Hematopoietic multipotent progenitor cell treated with erythropoietin and hydrocortisone succinate and interleukin-3 and kit ligand, for 15 days (in vitro differentiated cells): ENCODE measurements at regions not wholly inside any gene's neighbourhood (a gene's known extent, or its start where the extent isn't known, plus 50 kb on each side); places are given as distances from the start of the nearest gene placed in this dataset.
"Not testable (repeated sequence)": the region's sequence is repeated elsewhere in the genome, so short reads cannot be mapped to it uniquely, and the experiment has no call there.

Source experiments
- DNase-seq: peaks from one replicate; pipeline ENCODE4 v3.0.0-alpha.2; 2015; ENCODE audit warnings: low spot score

GRCh38 chr4:189513421-189513820, 427.3 kb upstream of the FRG1 start:
- no peak for DNase-seq

- DNase-seq, result no peak
These were observed 426.5 kb upstream of the FRG1 start for GRCh38 chr4:189514209-189514608.

DNA sequence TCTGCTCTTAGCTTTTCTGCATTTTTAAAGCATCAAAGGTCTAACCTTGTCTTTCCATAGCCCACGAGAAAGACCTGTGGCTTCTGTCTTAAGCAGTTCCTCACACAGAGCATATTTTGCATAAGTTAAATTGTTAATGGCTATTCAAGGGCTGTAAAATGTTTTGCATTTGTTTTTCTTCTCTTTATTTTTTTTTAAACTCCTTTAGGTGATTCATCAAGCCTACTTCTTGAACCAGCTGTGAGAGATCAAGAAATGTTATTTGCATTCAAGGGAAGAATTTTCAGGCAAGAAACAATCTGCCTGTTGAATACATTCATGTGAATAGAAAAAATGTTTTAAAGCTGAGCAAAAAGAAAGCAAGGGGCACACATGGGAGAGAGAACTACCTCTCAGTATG, 423.8 kb upstream of the FRG1 start:
- no peak for DNase-seq

DNA sequence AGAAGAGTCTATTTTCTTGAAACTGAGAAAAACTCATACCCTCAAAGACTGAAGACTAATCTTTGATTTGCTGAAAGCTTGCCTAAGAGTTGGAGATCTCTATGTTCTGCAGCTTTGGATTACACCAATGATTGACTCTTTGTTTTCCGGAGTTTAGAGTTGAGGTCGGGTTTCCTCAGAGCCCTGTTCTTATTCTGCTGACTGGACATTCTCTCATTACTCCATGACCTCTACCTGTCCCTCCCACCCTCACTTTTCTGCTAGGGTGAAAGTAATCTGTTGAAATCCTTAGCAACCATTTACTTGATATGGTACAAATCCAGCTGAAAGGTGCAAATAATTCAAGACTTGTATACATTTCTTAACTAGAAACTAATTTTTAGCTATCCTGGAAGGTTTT, 421.5 kb upstream of the FRG1 start:
- no peak for DNase-seq

GRCh38 chr4:189525304-189525703, 415.4 kb upstream of the FRG1 start:
- DNase-seq, result no peak

DNA sequence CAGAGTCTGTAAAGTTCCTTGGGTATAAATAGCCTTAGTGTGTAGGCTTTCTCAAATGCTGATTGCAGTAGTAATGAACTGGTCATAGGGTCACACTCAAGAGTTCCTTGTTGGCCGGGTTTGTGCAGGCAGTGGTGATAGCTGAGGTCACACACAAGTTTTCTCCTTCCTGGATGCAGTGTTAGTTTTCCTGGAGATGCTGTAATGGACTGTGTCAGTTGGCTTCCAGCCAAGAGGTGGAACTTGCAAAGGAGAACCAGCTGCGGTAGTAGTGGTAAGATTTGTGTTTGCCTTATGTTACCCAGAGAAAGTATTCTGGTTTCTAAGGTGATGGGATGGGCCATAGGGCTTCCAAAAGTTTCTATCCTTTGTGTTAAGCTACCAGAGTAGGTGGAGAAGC, 409.8 kb upstream of the FRG1 start:
- DNase-seq, result no peak

DNA sequence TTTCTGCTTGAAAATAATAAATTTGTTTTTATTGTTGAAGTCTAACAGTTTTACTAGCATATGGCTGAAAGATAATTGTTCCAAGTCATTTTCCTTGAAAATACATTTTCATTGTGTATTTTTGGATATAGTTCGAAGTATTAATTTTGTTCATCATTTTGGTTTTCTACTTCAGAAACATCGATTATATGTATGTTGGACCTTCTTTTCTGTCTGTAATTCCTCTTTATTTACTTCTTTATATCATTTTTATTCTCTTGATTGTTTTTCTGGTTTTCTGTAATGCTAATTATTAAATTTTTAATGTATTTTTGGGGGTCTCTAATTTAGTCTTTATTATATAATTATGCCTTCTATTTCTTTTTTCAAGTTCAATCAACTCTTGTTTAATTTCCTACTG, 407.1 kb upstream of the FRG1 start:
- no peak for DNase-seq

DNA sequence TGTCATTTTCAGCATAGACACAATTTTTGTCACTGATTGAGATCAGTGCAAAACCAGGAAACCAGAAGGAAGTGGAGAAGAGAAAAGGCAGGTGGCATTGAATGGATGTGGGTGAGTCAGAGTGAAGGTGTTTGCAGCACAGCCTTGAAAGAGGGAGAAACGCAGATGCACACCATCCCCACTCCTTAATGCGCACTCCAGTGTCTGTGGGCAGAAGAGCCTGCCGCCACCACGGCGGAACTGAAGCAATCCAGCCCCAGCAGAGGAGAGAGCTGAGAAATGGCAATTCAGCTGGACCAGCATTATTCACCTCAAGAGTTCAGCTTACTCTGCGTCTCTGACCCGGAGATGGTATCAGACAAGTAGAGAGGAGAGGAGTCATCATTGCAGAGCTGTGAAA, 393.1 kb upstream of the FRG1 start:
- no peak for DNase-seq

- DNase-seq, result no peak
These were observed 392.1 kb upstream of the FRG1 start for GRCh38 chr4:189548484-189549125.

DNA sequence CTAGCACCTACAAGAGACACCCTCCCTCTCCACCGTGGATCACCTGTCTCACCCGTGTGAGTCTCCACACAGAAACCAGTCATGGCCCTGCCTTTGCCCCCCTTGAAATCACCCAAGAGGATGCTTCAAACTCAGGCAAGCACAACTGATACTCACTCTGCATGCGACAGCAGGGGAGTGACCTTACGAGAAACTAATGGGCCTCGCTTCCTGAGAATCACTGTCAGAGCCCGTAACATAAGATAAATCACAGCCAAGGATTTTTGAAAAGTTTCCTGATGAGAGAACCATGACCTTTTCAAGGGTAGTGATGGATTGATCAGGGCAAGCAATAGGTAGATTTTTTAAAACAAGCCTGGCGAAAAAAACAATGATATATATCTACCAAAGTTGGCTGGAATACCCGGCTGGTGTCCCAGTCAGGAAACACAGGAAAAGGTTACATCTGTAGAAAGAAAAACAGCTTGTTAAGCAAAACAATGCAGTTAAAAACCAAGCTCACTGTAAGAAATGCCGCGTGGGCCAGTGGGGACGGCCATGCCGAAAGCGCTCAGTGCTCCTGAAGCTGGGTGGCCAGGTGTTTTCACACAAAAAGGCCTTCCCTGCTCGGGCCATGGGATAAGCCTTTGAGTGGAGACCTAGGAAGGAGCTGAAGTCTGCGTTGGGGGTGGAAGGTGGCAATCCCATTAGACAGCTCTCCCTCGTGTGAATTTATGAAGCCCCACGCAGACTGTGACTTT, 388.6 kb upstream of the FRG1 start:
- not testable (repeated sequence) for DNase-seq

GRCh38 chr4:189560605-189561004, 380.1 kb upstream of the FRG1 start:
- not testable (repeated sequence) for DNase-seq

DNA sequence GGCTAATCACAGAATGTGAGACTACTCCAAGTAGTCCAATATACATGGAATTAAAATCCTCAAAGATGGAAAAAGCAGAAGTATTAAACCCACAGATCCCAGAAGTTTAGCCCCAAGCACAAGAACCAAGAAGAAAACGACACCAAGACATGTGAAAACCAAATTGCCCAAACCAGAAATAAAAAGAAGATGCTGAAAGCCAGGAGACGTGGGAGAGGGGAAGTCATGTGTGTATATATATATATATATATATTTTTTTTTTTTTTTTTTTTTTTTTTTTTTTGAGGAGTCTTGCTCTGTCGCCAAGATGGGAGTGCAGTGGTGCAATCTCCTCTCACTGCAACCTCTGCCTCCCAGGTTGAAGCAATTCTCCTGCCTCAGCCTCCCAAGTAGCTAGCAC, 376.9 kb upstream of the FRG1 start:
- not testable (repeated sequence) for DNase-seq

DNA sequence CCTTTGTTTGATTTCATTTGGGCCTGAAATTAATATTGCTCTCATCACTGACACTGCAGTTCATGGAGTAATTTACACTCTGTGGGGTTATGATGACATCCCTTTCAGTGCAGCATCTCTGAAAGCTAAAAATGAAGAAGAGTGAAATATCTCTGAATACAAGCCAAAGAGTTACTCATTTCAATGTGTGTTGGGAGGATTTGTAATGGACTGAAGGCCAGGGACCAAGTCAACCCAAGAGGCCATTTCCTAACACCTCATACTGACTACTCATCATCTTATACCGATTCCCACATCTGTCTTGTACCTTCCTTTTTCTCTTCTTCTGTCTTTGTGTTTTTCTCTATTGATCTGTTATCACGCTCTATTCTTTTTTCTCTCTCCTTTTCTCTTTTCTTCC, 374.4 kb upstream of the FRG1 start:
- DNase-seq, result not testable (repeated sequence)

- DNase-seq, result not testable (repeated sequence)
These were observed 373.8 kb upstream of the FRG1 start for GRCh38 chr4:189566900-189567299.

DNA sequence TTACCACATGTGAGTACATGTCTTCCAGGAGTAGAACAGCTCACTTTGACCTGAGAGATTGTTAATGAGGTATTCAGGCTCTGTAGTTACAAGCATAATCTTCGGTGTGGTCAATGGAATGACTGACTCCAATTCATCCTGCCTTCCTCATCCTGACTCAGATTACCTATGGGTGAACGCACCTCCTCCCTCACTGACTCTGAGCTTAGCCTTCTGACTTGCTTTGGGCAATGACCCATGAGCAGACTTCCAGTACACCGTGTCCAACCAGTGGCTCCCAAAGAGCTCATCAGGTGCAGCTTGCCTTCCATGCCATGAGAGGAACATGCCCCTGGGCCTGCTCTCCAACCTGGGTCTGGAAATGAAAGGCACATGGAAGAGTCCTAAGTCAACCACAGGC, 361.0 kb upstream of the FRG1 start:
- not testable (repeated sequence) for DNase-seq

- not testable (repeated sequence) for DNase-seq
These were observed 353.6 kb upstream of the FRG1 start for GRCh38 chr4:189586908-189587632.

GRCh38 chr4:189589201-189589600, 351.5 kb upstream of the FRG1 start:
- not testable (repeated sequence) for DNase-seq

DNA sequence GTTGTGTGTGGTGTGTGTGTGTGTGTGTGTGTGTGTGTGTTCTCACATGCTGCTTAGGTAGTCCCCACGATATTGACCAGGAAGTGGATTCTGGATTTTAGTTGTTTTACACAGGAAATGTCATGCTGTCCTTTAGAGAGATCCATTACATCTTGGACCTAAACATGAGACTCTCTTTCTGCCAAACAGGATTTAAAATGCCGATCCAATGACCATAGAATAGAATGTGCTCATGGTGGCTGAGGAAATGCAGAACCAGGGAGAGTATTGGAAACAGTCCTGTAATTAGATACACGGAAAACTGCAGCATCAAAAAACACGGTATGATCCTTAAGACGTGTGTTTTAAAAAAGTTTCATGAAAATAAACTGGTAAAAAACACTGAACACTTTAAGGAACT, 347.8 kb upstream of the FRG1 start:
- DNase-seq, result no peak

GRCh38 chr4:189597341-189597740, 343.3 kb upstream of the FRG1 start:
- DNase-seq, result no peak

- no peak for DNase-seq
These were observed 340.4 kb upstream of the FRG1 start for GRCh38 chr4:189600264-189600663.

DNA sequence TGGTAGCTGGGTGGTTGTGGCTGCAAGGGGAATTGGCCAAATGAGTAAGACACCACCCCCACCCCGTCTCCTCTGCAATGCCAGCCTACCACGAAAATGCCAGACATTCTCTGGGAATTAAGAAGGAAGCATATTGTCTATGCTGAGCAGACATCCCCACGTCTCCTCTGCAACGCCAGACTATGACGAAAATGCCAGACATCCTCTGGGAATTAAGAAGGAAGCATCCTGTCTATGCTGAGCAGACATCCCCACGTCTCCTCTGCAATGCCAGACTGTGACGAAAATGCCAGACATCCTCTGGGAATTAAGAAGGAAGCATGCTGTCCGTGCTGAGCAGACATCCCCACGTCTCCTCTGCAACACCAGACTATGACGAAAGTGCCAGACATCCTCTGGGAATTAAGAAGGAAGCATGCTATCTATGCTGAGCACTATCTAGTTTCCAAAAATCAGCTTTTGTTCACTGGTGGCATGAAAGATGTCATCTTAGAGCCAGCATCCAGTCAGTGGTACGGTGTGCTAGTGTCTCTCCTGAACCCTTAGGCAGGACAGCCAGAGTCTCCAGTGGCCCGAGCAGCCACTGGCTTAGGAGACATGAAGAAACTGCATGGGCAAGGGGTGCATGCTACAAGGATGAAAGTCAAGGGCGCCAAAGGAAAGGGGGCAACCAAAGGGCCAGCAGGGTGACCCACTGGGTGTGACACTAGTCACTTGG, 339.8 kb upstream of the FRG1 start:
- no peak for DNase-seq

GRCh38 chr4:189602827-189603226, 337.8 kb upstream of the FRG1 start:
- not testable (repeated sequence) for DNase-seq
